ENCODE measurements at regions not wholly inside any gene's neighbourhood (a gene's known extent, or its start where the extent isn't known, plus 50 kb on each side); places are given as distances from the start of the nearest gene placed in this dataset.

DNA sequence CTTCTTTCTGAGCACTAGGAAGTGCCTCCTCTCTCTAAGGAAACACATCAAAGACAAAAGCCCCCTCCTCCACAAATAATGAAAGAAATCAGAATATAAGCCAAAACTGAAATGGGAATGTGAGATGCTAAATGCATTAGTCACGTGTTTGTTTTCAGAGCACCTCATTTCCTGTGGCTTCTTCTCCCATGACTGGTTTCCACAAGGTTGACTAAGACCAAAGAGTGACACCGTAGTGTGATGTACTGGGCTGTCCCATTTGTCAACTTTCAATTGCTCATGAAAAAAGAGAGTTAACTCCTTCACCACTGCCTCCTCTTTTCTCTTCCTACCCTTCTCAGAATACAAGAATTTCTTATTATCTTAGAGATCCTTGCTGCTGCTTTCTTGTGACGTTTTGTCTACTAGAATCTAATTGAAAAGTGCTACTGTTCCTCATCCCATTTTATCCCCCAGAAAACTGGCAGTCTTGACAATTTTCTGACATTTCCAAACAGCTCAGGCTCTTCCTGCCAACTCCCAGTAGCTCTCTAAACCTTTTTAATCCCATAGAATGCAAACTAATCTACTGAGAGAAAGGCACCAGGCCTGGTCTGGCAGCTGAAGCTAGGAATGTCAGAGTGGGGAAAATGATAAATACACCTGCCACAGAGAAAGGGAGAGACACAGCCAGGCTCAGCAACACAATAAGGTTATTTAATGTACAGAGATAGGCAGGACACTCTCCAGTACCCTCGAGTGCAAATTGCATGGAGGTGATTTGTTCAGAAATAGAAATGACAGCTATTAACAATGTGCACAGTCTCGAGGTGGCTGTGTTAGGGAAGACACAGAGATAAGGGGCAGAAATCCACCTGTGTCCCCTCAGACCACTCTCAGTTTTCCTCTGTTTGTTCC lies 671.7 kb upstream of the NRSN1 start:
- TF ChIP-seq RELA (CRISPR knock-in tag; IDR thresholded peaks at IDR 0.05; ENCODE audit: borderline replicate concordance) (no peak), IRF2 (CRISPR knock-in tag; IDR thresholded peaks at IDR 0.05; ENCODE audit: borderline replicate concordance, low read depth) (no peak), GABPB1 (CRISPR knock-in tag; IDR thresholded peaks at IDR 0.05) (no peak), USF2 (CRISPR knock-in tag; IDR thresholded peaks at IDR 0.05) (no peak), JUN (CRISPR knock-in tag; IDR thresholded peaks at IDR 0.05) (no peak), ZNF423 (CRISPR knock-in tag; IDR thresholded peaks at IDR 0.05) (no peak), PRDM15 (CRISPR knock-in tag; IDR thresholded peaks at IDR 0.05) (no peak), NR3C1 (CRISPR knock-in tag; conservative IDR thresholded peaks at IDR 0.05; ENCODE audit: low read depth) (no peak), RORB (CRISPR knock-in tag; IDR thresholded peaks at IDR 0.05) (no peak)
- TF ChIP-seq, protein P1, sequence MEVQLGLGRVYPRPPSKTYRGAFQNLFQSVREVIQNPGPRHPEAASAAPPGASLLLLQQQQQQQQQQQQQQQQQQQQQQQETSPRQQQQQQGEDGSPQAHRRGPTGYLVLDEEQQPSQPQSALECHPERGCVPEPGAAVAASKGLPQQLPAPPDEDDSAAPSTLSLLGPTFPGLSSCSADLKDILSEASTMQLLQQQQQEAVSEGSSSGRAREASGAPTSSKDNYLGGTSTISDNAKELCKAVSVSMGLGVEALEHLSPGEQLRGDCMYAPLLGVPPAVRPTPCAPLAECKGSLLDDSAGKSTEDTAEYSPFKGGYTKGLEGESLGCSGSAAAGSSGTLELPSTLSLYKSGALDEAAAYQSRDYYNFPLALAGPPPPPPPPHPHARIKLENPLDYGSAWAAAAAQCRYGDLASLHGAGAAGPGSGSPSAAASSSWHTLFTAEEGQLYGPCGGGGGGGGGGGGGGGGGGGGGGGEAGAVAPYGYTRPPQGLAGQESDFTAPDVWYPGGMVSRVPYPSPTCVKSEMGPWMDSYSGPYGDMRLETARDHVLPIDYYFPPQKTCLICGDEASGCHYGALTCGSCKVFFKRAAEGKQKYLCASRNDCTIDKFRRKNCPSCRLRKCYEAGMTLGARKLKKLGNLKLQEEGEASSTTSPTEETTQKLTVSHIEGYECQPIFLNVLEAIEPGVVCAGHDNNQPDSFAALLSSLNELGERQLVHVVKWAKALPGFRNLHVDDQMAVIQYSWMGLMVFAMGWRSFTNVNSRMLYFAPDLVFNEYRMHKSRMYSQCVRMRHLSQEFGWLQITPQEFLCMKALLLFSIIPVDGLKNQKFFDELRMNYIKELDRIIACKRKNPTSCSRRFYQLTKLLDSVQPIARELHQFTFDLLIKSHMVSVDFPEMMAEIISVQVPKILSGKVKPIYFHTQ (CRISPR knock-in tag; IDR thresholded peaks at IDR 0.05), result no peak
- Mint-ChIP-seq H3K9me3 (peaks cover 9% of the 10 kb centered on the region; the same call in 1 of the 2 replicates), H3K4me1 (peaks cover 12% of the 10 kb centered on the region), H3K27ac (no peak overlapping the region), H3K27me3 (ENCODE audit: low read depth) (no peaks in the 10 kb centered on the region), H3K4me3 (no peak overlapping the region), H3K36me3 (no peaks in the 10 kb centered on the region)
- POLR2A ChIA-PET, result no interaction called here
- DNase-seq (ENCODE audit: low spot score) (no peak), ATAC-seq (no peak)
- CTCF ChIA-PET, result no interaction called here

- H3K4me1 Mint-ChIP-seq, result peaks cover 12% of the 10 kb centered on the region
- H3K36me3 Mint-ChIP-seq, result no peaks in the 10 kb centered on the region
- ChIA-PET POLR2A (no interaction called here), CTCF (no interaction called here)
- DNase-seq (ENCODE audit: low spot score), result no peak
- ATAC-seq, result no peak
- no peaks in the 10 kb centered on the region for H3K27me3 Mint-ChIP-seq (ENCODE audit: low read depth)
- peaks cover 9% of the 10 kb centered on the region; the same call in 1 of the 2 replicates for H3K9me3 Mint-ChIP-seq
- no peak overlapping the region for H3K4me3 Mint-ChIP-seq
- no peak overlapping the region for H3K27ac Mint-ChIP-seq
- TF ChIP-seq ZNF121 (CRISPR knock-in tag; IDR thresholded peaks at IDR 0.05), result no peak
- TF ChIP-seq, protein P2, sequence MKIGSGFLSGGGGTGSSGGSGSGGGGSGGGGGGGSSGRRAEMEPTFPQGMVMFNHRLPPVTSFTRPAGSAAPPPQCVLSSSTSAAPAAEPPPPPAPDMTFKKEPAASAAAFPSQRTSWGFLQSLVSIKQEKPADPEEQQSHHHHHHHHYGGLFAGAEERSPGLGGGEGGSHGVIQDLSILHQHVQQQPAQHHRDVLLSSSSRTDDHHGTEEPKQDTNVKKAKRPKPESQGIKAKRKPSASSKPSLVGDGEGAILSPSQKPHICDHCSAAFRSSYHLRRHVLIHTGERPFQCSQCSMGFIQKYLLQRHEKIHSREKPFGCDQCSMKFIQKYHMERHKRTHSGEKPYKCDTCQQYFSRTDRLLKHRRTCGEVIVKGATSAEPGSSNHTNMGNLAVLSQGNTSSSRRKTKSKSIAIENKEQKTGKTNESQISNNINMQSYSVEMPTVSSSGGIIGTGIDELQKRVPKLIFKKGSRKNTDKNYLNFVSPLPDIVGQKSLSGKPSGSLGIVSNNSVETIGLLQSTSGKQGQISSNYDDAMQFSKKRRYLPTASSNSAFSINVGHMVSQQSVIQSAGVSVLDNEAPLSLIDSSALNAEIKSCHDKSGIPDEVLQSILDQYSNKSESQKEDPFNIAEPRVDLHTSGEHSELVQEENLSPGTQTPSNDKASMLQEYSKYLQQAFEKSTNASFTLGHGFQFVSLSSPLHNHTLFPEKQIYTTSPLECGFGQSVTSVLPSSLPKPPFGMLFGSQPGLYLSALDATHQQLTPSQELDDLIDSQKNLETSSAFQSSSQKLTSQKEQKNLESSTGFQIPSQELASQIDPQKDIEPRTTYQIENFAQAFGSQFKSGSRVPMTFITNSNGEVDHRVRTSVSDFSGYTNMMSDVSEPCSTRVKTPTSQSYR (CRISPR knock-in tag; IDR thresholded peaks at IDR 0.05), result no peak
- TF ChIP-seq, protein P3, sequence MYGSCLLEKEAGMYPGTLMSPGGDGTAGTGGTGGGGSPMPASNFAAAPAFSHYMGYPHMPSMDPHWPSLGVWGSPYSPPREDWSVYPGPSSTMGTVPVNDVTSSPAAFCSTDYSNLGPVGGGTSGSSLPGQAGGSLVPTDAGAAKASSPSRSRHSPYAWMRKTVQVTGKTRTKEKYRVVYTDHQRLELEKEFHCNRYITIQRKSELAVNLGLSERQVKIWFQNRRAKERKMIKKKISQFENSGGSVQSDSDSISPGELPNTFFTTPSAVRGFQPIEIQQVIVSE (CRISPR knock-in tag; IDR thresholded peaks at IDR 0.05; ENCODE audit: borderline replicate concordance), result no peak
- no peak for TF ChIP-seq JUN (CRISPR knock-in tag; IDR thresholded peaks at IDR 0.05)
- TF ChIP-seq PREB (CRISPR knock-in tag; IDR thresholded peaks at IDR 0.05; ENCODE audit: borderline replicate concordance), result no peak
- TF ChIP-seq, protein P4, sequence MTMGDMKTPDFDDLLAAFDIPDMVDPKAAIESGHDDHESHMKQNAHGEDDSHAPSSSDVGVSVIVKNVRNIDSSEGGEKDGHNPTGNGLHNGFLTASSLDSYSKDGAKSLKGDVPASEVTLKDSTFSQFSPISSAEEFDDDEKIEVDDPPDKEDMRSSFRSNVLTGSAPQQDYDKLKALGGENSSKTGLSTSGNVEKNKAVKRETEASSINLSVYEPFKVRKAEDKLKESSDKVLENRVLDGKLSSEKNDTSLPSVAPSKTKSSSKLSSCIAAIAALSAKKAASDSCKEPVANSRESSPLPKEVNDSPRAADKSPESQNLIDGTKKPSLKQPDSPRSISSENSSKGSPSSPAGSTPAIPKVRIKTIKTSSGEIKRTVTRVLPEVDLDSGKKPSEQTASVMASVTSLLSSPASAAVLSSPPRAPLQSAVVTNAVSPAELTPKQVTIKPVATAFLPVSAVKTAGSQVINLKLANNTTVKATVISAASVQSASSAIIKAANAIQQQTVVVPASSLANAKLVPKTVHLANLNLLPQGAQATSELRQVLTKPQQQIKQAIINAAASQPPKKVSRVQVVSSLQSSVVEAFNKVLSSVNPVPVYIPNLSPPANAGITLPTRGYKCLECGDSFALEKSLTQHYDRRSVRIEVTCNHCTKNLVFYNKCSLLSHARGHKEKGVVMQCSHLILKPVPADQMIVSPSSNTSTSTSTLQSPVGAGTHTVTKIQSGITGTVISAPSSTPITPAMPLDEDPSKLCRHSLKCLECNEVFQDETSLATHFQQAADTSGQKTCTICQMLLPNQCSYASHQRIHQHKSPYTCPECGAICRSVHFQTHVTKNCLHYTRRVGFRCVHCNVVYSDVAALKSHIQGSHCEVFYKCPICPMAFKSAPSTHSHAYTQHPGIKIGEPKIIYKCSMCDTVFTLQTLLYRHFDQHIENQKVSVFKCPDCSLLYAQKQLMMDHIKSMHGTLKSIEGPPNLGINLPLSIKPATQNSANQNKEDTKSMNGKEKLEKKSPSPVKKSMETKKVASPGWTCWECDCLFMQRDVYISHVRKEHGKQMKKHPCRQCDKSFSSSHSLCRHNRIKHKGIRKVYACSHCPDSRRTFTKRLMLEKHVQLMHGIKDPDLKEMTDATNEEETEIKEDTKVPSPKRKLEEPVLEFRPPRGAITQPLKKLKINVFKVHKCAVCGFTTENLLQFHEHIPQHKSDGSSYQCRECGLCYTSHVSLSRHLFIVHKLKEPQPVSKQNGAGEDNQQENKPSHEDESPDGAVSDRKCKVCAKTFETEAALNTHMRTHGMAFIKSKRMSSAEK (CRISPR knock-in tag; IDR thresholded peaks at IDR 0.05; ENCODE audit: borderline replicate concordance), result no peak
- TF ChIP-seq USF1 (CRISPR knock-in tag; IDR thresholded peaks at IDR 0.05), result no peak
Observed at GRCh38 chr6:23455754-23456153, 670.3 kb upstream of the NRSN1 start.
